PC-3 (cell line): ENCODE measurements at regions not wholly inside any gene's neighbourhood (a gene's known extent, or its start where the extent isn't known, plus 50 kb on each side); places are given as distances from the start of the nearest gene placed in this dataset.

Source experiments
- CTCF ChIP-seq: fragments of 300-600 bp; sonication (generic); conservative IDR thresholded peaks from 2 replicates; pipeline ENCODE4 v1.5.1; 2017; ENCODE audit warnings: antibody characterized with exemption, low read depth, mild to moderate bottlenecking, low read length
- EZH2 ChIP-seq: fragments of 300-600 bp; sonication (generic); IDR thresholded peaks from one replicate; pipeline ENCODE4 v1.6.1; 2017; ENCODE audit warnings: antibody characterized with exemption, mild to moderate bottlenecking, low read length; ENCODE audit not compliant: unreplicated experiment

GRCh38 chr7:155141562-155141961 is 71.4 kb downstream of the HTR5A start:
- TF ChIP-seq EZH2 (no peak), CTCF (no peak)
